A549 (cell line): ENCODE measurements at regions not wholly inside any gene's neighbourhood (a gene's known extent, or its start where the extent isn't known, plus 50 kb on each side); places are given as distances from the start of the nearest gene placed in this dataset.

Experiments
- ATAC-seq, 2 experiments: fragments of 200-7000 bp in 1 of 2; fragments of >200 bp in 1 of 2; cut with Nextera tagmentation in 1 of 2; cut with Tn5 transposase in 1 of 2; 3 replicates each; pipeline versions ENCODE4 v1.8.0 to v1.9.1; 2018 to 2020; ENCODE audit warnings: mild to moderate bottlenecking in 1 of 2, moderate library complexity in 1 of 2
- CTCF ChIA-PET: fragments of 300-600 bp; sonication (Branson Sonifier 250); formaldehyde crosslinking; extraction: SDS; loops from one replicate; lab custom pipeline; 2021; ENCODE audit warnings: antibody characterized with exemption, inconsistent platforms; lab: Yijun Ruan, JAX
- POLR2A ChIA-PET: fragments of 350-600 bp; formaldehyde crosslinking; extraction: SDS; loops from one replicate; lab custom pipeline; 2021; ENCODE audit warnings: antibody characterized with exemption, inconsistent platforms; lab: Yijun Ruan, JAX
- DNase-seq, 2 experiments: peaks; one replicate each; pipeline versions ENCODE4 v3.0.0 to v3.0.0-alpha.2; 2011 to 2016; ENCODE audit warnings: low read depth in 1 of 2, low spot score in 1 of 2
- FAIRE-seq: peaks from 2 replicates; lab custom pipeline; 2011; peaks lifted over from hg19 to GRCh38; lab: Jason Lieb, UNC
- H3K27ac ChIP-seq, 2 experiments: fragments of >200 bp; sonication (Bioruptor Twin); formaldehyde crosslinking; 3 replicates each; pipeline ENCODE4 v1.5.1; 2016 to 2017
- H3K4me1 ChIP-seq: fragments of >200 bp; sonication (Bioruptor Twin); formaldehyde crosslinking; 3 replicates; pipeline ENCODE4 v1.6.1; 2016
- H3K4me2 ChIP-seq: fragments of >200 bp; sonication (Bioruptor Twin); formaldehyde crosslinking; 3 replicates; pipeline ENCODE4 v1.6.1; 2016
- H3K4me3 ChIP-seq: fragments of >200 bp; sonication (Bioruptor Twin); formaldehyde crosslinking; 3 replicates; pipeline ENCODE4 v1.5.1; 2016
- H3K9me3 ChIP-seq: fragments of >200 bp; sonication (Bioruptor Twin); formaldehyde crosslinking; 3 replicates; pipeline ENCODE4 v1.6.1; 2016
- BHLHE40 ChIP-seq: IDR thresholded peaks from 2 replicates; pipeline ENCODE4 v1.6.1; 2012; ENCODE audit warnings: low read depth, low read length, inconsistent platforms
- CHD2 ChIP-seq: fragments of 150-350 bp; IDR thresholded peaks from 2 replicates; pipeline ENCODE4 v1.6.1; 2014; ENCODE audit warnings: low read length; ENCODE audit not compliant: partially characterized antibody
- CHD4 ChIP-seq: fragments of 200-600 bp; sonication (generic); IDR thresholded peaks from 2 replicates; pipeline ENCODE4 v1.6.1; 2016; ENCODE audit warnings: antibody characterized with exemption, mild to moderate bottlenecking, borderline replicate concordance
- ELK1 ChIP-seq: fragments of 150-350 bp; IDR thresholded peaks from 2 replicates; pipeline ENCODE4 v1.6.1; 2014; ENCODE audit warnings: low read depth, mild to moderate bottlenecking, low read length
- EP300 ChIP-seq, 2 experiments: fragments of >200 bp; sonication (Bioruptor Twin); formaldehyde crosslinking; IDR thresholded peaks; 2 replicates in 1 of 2; 3 replicates in 1 of 2; pipeline ENCODE4 v1.6.1; 2016 to 2017
- FOSL2 ChIP-seq, 2 experiments: fragments of 450-650 bp in 1 of 2; fragments of >200 bp in 1 of 2; sonication (Bioruptor Twin) in 1 of 2; formaldehyde crosslinking; IDR thresholded peaks; 2 replicates each; pipeline versions ENCODE4 v1.5.0 to v1.6.1; 2016 to 2020; ENCODE audit warnings: mild to moderate bottlenecking in 1 of 2, moderate library complexity in 1 of 2
- FOXS1 ChIP-seq: fragments of 250-450 bp; sonication (Bioruptor Pico); IDR thresholded peaks from 2 replicates; pipeline ENCODE4 v1.5.0; 2020; ENCODE audit warnings: mild to moderate bottlenecking, moderate library complexity
- GATA3 ChIP-seq: IDR thresholded peaks from 2 replicates; pipeline ENCODE4 v1.6.1; 2012; ENCODE audit warnings: borderline replicate concordance
- HDAC2 ChIP-seq: fragments of 200-600 bp; sonication (generic); IDR thresholded peaks from 2 replicates; pipeline ENCODE4 v1.6.1; 2016
- HOXB13 ChIP-seq: fragments of 250-450 bp; sonication (Bioruptor Pico); IDR thresholded peaks from 2 replicates; pipeline ENCODE4 v1.5.0; 2020; ENCODE audit warnings: low read depth, mild to moderate bottlenecking, moderate library complexity
- JUN ChIP-seq, 2 experiments: fragments of >200 bp; sonication (Bioruptor Twin); formaldehyde crosslinking; IDR thresholded peaks; 2 replicates in 1 of 2; 3 replicates in 1 of 2; pipeline ENCODE4 v1.6.1; 2016 to 2017
- KDM1A ChIP-seq: fragments of 200-600 bp; sonication (generic); IDR thresholded peaks from 2 replicates; pipeline ENCODE4 v1.6.1; 2016; ENCODE audit warnings: low read depth, mild to moderate bottlenecking
- KDM5A ChIP-seq: fragments of 200-600 bp; sonication (generic); IDR thresholded peaks from 2 replicates; pipeline ENCODE4 v1.6.1; 2016; ENCODE audit warnings: antibody characterized with exemption, mild to moderate bottlenecking
- MAX ChIP-seq: IDR thresholded peaks from 2 replicates; pipeline ENCODE4 v1.6.1; 2012
- MYC ChIP-seq: IDR thresholded peaks from 2 replicates; pipeline ENCODE4 v1.6.1; 2012; ENCODE audit warnings: mild to moderate bottlenecking, inconsistent platforms, low read length, improper control_type of control experiment, borderline replicate concordance
- NPAS2 ChIP-seq: fragments of 250-450 bp; sonication (Bioruptor Pico); IDR thresholded peaks from 2 replicates; pipeline ENCODE4 v1.8.0; 2022; ENCODE audit warnings: mild to moderate bottlenecking, moderate library complexity, borderline replicate concordance
- NR3C1 ChIP-seq: fragments of >200 bp; sonication (Bioruptor Twin); formaldehyde crosslinking; IDR thresholded peaks from 3 replicates; pipeline ENCODE4 v1.6.1; 2017
- POLR2A ChIP-seq: IDR thresholded peaks from 2 replicates; pipeline ENCODE4 v1.6.1; 2012; ENCODE audit warnings: mild to moderate bottlenecking, low read length
- POLR2AphosphoS2 ChIP-seq: conservative IDR thresholded peaks from 2 replicates; pipeline ENCODE4 v1.6.1; 2012; ENCODE audit warnings: low read length, improper control_type of control experiment, inconsistent platforms
- RARB ChIP-seq: fragments of 250-450 bp; sonication (Bioruptor Pico); IDR thresholded peaks from 2 replicates; pipeline ENCODE4 v1.8.0; 2021; ENCODE audit warnings: mild to moderate bottlenecking, moderate library complexity
- TFCP2L1 ChIP-seq: fragments of 250-450 bp; sonication (Bioruptor Pico); IDR thresholded peaks from 2 replicates; pipeline ENCODE4 v1.5.0; 2021; ENCODE audit warnings: mild to moderate bottlenecking
- TP53 ChIP-seq: fragments of 250-450 bp; sonication (Bioruptor Pico); IDR thresholded peaks from 2 replicates; pipeline ENCODE4 v1.5.0; 2021; ENCODE audit warnings: mild to moderate bottlenecking, moderate library complexity
- WGBS: methylation state at CpG from one replicate; pipeline ENCODE4 v1.1.6; 2017; ENCODE audit errors: missing lambda C conversion rate; 5-methylcytosine and 5-hydroxymethylcytosine counted together
- TF ChIP-seq, protein P1 (sequence below): fragments of 250-450 bp; sonication (Bioruptor Pico); IDR thresholded peaks from 2 replicates; pipeline ENCODE4 v1.5.0; 2020; ENCODE audit warnings: low read depth, mild to moderate bottlenecking, moderate library complexity
- TF ChIP-seq, protein P2 (sequence below): IDR thresholded peaks from 2 replicates; pipeline ENCODE4 v1.6.1; 2012; ENCODE audit warnings: low read depth, borderline replicate concordance
- TF ChIP-seq, protein P3 (sequence below): fragments of >200 bp; sonication (Bioruptor Twin); formaldehyde crosslinking; IDR thresholded peaks from 2 replicates; pipeline ENCODE4 v1.6.1; 2016

DNA sequence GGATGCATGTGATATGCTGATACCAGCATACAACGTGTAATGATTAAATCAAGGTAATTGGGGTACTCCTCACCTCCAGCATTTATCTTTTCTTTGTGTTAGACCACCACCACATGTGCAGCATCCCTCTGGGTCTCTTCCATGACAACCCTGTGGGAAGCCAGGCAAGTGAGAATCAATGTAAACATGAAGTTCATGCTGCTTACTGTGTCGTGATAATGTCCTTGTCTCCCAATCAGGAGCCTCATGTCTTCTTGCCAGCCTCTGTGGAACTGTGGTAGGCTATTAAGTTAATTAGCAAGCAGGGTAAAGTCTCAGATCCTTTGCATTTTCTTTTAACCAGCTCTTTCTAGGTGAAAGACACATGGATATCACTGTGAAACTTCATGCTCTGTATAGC, 126.7 kb downstream of the TES start:
- 93% methylated on average over 2 of the region's 2 CpGs for WGBS
- POLR2A ChIA-PET = no interaction called here
- FAIRE-seq = no peak
- TF ChIP-seq TP53 (CRISPR knock-in tag) (no peak), FOSL2 (IDR thresholded peaks at IDR 0.05) (no peak), FOSL2 (CRISPR knock-in tag; IDR thresholded peaks at IDR 0.05) (no peak), HDAC2 (no peak), CHD4 (no peak), MYC (no peak), POLR2A (no peak), ELK1 (no peak), GATA3 (no peak), POLR2AphosphoS2 (no peak), JUN (IDR thresholded peaks at IDR 0.05) (no peak), FOXS1 (CRISPR knock-in tag) (no peak), NR3C1 (no peak), KDM5A (no peak)
- TF ChIP-seq, protein P1, sequence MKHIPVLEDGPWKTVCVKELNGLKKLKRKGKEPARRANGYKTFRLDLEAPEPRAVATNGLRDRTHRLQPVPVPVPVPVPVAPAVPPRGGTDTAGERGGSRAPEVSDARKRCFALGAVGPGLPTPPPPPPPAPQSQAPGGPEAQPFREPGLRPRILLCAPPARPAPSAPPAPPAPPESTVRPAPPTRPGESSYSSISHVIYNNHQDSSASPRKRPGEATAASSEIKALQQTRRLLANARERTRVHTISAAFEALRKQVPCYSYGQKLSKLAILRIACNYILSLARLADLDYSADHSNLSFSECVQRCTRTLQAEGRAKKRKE (CRISPR knock-in tag) = no peak
- TF ChIP-seq, protein P2, sequence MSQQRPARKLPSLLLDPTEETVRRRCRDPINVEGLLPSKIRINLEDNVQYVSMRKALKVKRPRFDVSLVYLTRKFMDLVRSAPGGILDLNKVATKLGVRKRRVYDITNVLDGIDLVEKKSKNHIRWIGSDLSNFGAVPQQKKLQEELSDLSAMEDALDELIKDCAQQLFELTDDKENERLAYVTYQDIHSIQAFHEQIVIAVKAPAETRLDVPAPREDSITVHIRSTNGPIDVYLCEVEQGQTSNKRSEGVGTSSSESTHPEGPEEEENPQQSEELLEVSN = no peak
- TF ChIP-seq, all 56 proteins: peak for 0
- DNase-seq (no peak), ATAC-seq (no peak)
- Histone ChIP-seq H3K4me3 (no peak overlapping the region), H3K27ac (peak overlapping the region; percentile 13 to 46; a peak in 4 of 6 replicates), H3K9me3 (no peaks in the 10 kb centered on the region), H3K4me1 (peaks cover 35% of the 10 kb centered on the region), H3K4me2 (no peak overlapping the region; the same call in 2 of the 3 replicates)
- CTCF ChIA-PET = interaction anchor here (1.2 to 2.0 kb wide), 2 partner anchors 46 to 101 kb away, joined by 3 to 4 read pairs; no protein-coding TSS in a partner anchor

- no peak overlapping the region for H3K4me3 ChIP-seq
- CTCF ChIA-PET = interaction anchor here (1.0 to 1.2 kb wide), 2 partner anchors 100 to 188 kb away, joined by 3 read pairs; no protein-coding TSS in a partner anchor
- TF ChIP-seq, protein P1 (CRISPR knock-in tag) = no peak
- TF ChIP-seq NPAS2 (no peak), KDM5A (no peak), CHD4 (no peak), KDM1A (no peak), EP300 (IDR thresholded peaks at IDR 0.05) (no peak), CHD2 (no peak), TFCP2L1 (CRISPR knock-in tag) (no peak), RARB (CRISPR knock-in tag) (no peak), HOXB13 (CRISPR knock-in tag) (no peak), MAX (no peak), BHLHE40 (no peak)
- TF ChIP-seq, protein P3, sequence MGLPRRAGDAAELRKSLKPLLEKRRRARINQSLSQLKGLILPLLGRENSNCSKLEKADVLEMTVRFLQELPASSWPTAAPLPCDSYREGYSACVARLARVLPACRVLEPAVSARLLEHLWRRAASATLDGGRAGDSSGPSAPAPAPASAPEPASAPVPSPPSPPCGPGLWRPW = no peak
- TF ChIP-seq, all 56 proteins: peak for 0
- POLR2A ChIA-PET = no interaction called here
- Histone ChIP-seq H3K9me3 (no peaks in the 10 kb centered on the region), H3K4me1 (peaks cover 35% of the 10 kb centered on the region), H3K4me2 (peak overlapping the region; percentile 6; the same call in 1 of the 3 replicates), H3K27ac (no peak overlapping the region; a peak in 3 of 6 replicates)
- ATAC-seq (no peak), DNase-seq (no peak), FAIRE-seq (no peak)
Observed at GRCh38 chr7:116337800-116338199, 127.5 kb downstream of the TES start.
